GM12891 (cell line): ENCODE measurements at regions not wholly inside any gene's neighbourhood (a gene's known extent, or its start where the extent isn't known, plus 50 kb on each side); places are given as distances from the start of the nearest gene placed in this dataset.
"Not testable (repeated sequence)": the region's sequence is repeated elsewhere in the genome, so short reads cannot be mapped to it uniquely, and the experiment has no call there.

Experiments used
- DNase-seq: peaks from one replicate; pipeline ENCODE4 v3.0.0; 2011; ENCODE audit warnings: low spot score; ENCODE audit not compliant: insufficient read length
- FAIRE-seq: peaks from 2 replicates; lab custom pipeline; 2011; peaks lifted over from hg19 to GRCh38; lab: Jason Lieb, UNC
- PAX5 ChIP-seq: IDR thresholded peaks from 2 replicates; pipeline ENCODE4 v1.6.1; 2011; ENCODE audit warnings: low read length, moderate library complexity, mild to moderate bottlenecking; ENCODE audit not compliant: insufficient read depth, severe bottlenecking
- POLR2A ChIP-seq: IDR thresholded peaks from 2 replicates; pipeline ENCODE4 v1.6.1; 2011; ENCODE audit warnings: low read depth, low read length, control low read depth
- POLR2AphosphoS5 ChIP-seq: IDR thresholded peaks from 2 replicates; pipeline ENCODE4 v1.6.1; 2011; ENCODE audit warnings: low read depth, low read length, control low read depth
- POU2F2 ChIP-seq: IDR thresholded peaks from 2 replicates; pipeline ENCODE4 v1.6.1; 2011; ENCODE audit warnings: low read depth, mild to moderate bottlenecking, control low read depth, low read length, moderate library complexity
- SPI1 ChIP-seq: IDR thresholded peaks from 2 replicates; pipeline ENCODE4 v1.6.1; 2011; ENCODE audit warnings: low read depth, low read length, control low read depth
- TAF1 ChIP-seq: IDR thresholded peaks from 2 replicates; pipeline ENCODE4 v1.6.1; 2011; ENCODE audit warnings: low read depth, low read length, control low read depth

DNA sequence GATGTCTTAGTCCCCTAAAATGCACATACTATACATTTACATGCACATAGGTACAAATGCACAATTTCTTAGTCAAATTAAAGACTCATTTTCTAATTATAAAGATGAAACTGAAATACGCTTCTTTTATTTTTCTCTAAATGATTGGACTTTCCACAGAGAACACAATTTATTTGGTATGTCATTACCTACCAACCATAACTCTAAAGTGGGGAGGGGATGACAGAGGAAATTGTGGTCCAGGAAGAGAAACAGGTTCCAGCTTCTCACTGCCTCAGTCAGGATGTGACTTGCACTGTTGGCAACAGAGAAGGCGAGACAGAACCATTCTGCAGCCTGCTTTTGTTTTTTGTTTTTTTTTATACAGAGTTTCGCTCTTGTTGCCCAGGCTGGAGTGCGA, 1189.2 kb downstream of the PLA2G4A start:
- FAIRE-seq (no peak), DNase-seq (no peak)
- TF ChIP-seq PAX5 = no peak
- no peak for TF ChIP-seq POLR2AphosphoS5
- TF ChIP-seq POLR2A = no peak
- TF ChIP-seq POU2F2 = no peak
- TF ChIP-seq SPI1 = no peak
- no peak for TF ChIP-seq TAF1

DNA sequence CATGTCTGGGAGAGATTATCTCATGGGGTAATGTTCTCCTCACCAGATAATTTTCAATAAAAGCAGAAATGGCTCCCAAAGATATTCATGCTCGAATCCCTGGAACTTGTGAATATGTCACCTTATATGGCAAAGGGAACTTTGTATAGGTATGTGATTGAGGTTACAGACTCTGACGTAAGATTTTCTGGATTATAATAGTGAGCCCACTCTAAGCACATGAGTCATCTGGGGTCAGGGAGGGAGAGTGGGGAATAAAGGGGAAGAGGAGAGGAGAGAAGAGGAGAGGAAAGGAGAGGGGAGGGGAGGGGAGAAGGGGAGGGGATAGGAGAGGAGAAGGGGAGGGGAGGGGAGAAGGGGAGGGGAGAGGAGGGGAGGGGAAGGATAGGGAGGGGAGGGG, 1193.9 kb downstream of the PLA2G4A start:
- no peak for TF ChIP-seq PAX5
- no peak for TF ChIP-seq TAF1
- no peak for TF ChIP-seq SPI1
- no peak for TF ChIP-seq POLR2AphosphoS5
- TF ChIP-seq POLR2A = no peak
- TF ChIP-seq POU2F2 = no peak
- no peak for FAIRE-seq
- no peak for DNase-seq

GRCh38 chr1:188023206-188023605, 1194.5 kb downstream of the PLA2G4A start:
- FAIRE-seq = no peak
- DNase-seq = no peak
- no peak for TF ChIP-seq POU2F2
- TF ChIP-seq TAF1 = no peak
- TF ChIP-seq POLR2AphosphoS5 = no peak
- TF ChIP-seq SPI1 = no peak
- no peak for TF ChIP-seq POLR2A
- no peak for TF ChIP-seq PAX5

- DNase-seq (no peak), FAIRE-seq (peak; percentile 78)
- TF ChIP-seq TAF1 (no peak), PAX5 (no peak), SPI1 (no peak), POLR2AphosphoS5 (no peak), POU2F2 (no peak; the same call in 1 of the 2 replicates), POLR2A (no peak)
Observed at GRCh38 chr1:188027613-188028012, 1198.9 kb downstream of the PLA2G4A start.

DNA sequence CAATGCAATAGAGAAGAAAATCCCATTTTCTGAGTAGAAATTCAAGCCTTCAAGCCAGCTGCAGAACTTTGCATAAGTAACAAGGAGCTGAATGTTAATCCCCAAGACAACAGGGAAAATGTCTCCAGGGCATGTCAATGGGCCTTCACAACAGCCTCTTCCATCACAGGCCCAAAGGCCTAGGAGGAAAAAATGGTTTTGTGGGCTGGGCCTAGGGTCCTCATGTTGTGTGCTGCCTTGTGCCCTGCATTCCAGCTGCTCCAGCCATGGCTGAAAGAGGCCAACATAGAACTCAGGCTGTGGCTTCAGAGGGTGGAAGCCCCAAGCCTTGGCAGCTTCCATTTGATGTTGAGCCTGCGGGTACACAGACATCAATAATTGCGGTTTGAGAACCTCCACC, 1208.8 kb downstream of the PLA2G4A start:
- not testable (repeated sequence) for DNase-seq, FAIRE-seq

GRCh38 chr1:188043536-188044245, 1214.9 kb downstream of the PLA2G4A start:
- DNase-seq (no peak), FAIRE-seq (no peak)
- no peak for TF ChIP-seq POLR2A
- no peak for TF ChIP-seq POLR2AphosphoS5
- TF ChIP-seq SPI1 = no peak
- TF ChIP-seq PAX5 = no peak
- no peak for TF ChIP-seq POU2F2
- no peak for TF ChIP-seq TAF1

DNA sequence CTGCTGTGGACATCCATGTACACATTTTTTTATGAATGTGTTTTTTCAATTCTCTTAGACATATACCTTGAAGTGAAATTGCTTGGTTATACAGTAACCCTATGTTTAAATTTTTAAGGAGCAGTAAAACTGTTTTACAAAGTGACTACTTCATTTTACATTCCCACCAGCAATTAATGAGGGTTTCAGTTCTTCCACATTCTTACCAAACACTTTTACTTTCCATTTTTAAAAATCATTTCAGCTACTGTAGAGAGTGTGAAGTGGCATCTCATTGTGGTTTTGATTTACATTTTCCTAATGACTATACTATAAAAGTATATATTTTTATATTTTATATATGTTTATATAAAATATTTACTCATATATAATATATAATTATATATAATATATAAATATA, 1221.5 kb downstream of the PLA2G4A start:
- no peak for TF ChIP-seq POLR2AphosphoS5
- no peak for TF ChIP-seq TAF1
- TF ChIP-seq SPI1 = no peak
- no peak for TF ChIP-seq PAX5
- no peak for TF ChIP-seq POLR2A
- no peak for TF ChIP-seq POU2F2
- FAIRE-seq = no peak

DNA sequence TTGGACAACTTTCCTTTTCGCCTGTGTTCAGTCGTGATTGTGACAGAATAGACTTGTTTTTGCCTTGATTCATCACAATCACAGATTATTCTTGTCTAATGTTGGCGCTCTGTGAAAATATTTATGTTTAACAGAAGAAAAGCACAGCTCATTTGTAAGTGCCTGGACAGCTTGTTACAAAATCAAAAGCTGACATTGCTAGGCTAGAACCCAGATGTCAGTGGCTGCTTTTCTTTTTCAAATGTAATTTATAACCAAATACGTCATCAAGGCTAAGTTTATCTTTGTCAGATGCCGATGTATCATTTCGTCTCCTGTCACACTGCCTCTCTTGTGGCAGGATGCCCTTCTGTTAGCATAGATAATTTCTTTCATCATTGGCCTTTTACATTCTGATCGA, 1227.3 kb downstream of the PLA2G4A start:
- TF ChIP-seq PAX5 (no peak), POLR2AphosphoS5 (no peak), POU2F2 (no peak), SPI1 (no peak), POLR2A (no peak), TAF1 (no peak)
- DNase-seq (no peak), FAIRE-seq (no peak)

More for the DNA sequence above, 1221.5 kb downstream of the PLA2G4A start:
- no peak for DNase-seq

GRCh38 chr1:188058801-188059200, 1230.1 kb downstream of the PLA2G4A start:
- TF ChIP-seq POU2F2 (no peak), SPI1 (no peak), TAF1 (no peak), POLR2AphosphoS5 (no peak), POLR2A (no peak), PAX5 (no peak)
- DNase-seq (no peak), FAIRE-seq (no peak)

DNA sequence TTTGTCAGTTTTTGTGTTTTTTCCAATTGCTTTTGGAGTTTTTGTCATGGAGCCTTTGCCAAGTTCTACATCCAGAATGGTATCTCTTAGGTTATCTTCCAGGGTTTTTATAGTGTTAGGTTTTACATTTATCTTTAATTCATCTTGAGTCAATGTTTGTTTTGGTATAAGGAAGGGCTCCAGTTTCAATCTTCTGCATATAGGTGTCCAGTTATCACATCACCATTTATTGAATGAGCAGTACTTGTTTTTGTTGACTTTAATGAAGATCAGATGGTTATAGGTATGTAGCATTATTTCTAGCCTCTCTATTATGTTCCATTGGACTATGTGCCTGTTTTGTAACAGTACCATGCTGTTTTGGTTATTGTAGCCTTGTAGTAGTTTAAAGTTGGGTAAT, 1233.1 kb downstream of the PLA2G4A start:
- no peak for DNase-seq
- FAIRE-seq = no peak
- TF ChIP-seq POLR2AphosphoS5 = no peak
- no peak for TF ChIP-seq PAX5
- no peak for TF ChIP-seq POU2F2
- TF ChIP-seq POLR2A = no peak
- no peak for TF ChIP-seq TAF1
- no peak for TF ChIP-seq SPI1
